GM19463 (cell line): ENCODE measurements at regions not wholly inside any gene's neighbourhood (a gene's known extent, or its start where the extent isn't known, plus 50 kb on each side); places are given as distances from the start of the nearest gene placed in this dataset.
"Not testable (repeated sequence)": the region's sequence is repeated elsewhere in the genome, so short reads cannot be mapped to it uniquely, and the experiment has no call there.

ENCODE experiments used
- ATAC-seq: cut with Tn5 transposase; IDR thresholded peaks from one replicate; pipeline ENCODE4 v1.9.1; 2021; ENCODE audit warnings: mild to moderate bottlenecking, moderate library complexity; ENCODE audit not compliant: unreplicated experiment

GRCh38 chr5:128782446-128782845 is 182.8 kb upstream of the SLC27A6 start:
- ATAC-seq = no peak

DNA sequence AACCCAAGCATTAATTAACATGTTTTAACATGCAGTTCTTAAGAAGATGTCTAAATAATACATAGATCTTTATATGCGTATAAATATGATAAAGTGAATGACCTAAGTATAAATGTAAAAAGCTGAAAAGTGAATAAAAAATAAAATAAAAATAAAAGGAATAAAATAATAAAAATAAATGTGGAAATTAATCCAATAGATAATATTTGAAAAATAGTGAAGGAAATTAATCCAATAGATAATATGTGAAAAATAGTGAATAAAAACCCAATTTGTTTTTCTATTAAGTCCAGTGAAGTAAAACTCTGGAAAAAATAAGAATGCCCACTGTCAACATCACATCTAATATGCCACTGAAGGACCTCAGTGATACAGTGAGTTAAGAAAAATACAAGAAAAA is 180.6 kb upstream of the SLC27A6 start:
- ATAC-seq = no peak

GRCh38 chr5:128791312-128791711 is 174.0 kb upstream of the SLC27A6 start:
- ATAC-seq = no peak

DNA sequence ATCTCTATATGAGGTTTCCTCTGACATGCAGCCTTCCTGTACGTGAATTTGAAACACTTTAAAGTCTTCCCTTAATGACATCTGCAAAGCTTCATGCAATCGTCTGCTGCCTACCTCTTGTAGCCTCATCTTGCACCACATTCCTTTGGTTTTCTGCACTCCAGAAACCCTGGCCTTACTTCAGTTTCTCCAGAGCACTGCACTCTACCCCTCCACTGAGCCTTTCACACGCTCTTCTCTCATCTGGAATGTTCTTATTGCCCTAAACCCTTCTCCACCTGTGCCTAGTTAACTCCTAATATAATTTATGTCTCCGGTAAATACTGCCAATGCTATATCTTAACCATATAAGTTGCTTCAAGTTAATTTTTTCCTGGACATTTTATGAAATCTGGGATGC is 168.8 kb upstream of the SLC27A6 start:
- ATAC-seq = no peak

- no peak for ATAC-seq
Observed at GRCh38 chr5:128798871-128799270, 166.4 kb upstream of the SLC27A6 start.

GRCh38 chr5:128799945-128800344 is 165.3 kb upstream of the SLC27A6 start:
- no peak for ATAC-seq

DNA sequence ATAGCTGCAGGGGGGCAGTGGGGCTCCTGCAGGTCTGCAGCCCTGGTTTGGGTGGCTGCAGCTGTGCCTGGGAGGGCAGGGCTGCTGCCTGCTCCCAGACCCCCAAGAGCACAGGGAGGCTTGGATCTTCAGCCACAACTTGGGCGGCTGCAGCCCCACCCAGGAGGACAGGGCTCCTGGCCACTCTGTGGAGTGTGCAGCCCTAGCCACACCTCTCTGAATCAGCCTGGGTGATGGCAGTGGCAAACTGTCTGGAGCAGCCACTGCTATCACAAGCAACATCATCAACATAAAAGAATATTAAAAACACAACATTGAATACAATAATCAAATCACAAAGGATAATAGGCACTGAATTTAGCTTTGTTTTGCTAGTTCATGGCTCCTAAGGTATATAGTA is 164.9 kb upstream of the SLC27A6 start:
- ATAC-seq = no peak

- ATAC-seq = no peak
Observed at GRCh38 chr5:128813317-128814070, 151.8 kb upstream of the SLC27A6 start.

DNA sequence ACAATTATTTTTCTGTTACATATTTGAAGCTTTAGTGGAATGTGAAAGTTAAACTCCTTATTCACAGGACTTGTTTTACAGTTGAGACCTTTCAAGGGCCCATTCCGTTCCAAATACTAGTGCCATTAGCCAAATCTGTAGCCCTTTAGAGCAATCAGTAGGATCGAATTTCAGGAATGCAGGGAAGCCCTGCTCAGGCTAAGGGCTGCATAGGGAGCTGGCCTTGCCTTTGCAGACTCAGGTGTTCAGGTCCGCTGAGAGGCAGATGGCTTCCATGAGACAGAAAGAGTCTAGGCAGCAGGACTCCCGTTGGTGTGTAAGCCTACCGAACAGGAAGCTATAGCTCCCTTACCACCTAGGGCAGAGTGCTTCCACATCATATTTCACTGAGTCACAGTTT is 150.1 kb upstream of the SLC27A6 start:
- no peak for ATAC-seq

- ATAC-seq = no peak
Observed at GRCh38 chr5:128825826-128826225, 139.5 kb upstream of the SLC27A6 start.

- no peak for ATAC-seq
Observed at GRCh38 chr5:128826275-128826674, 139.0 kb upstream of the SLC27A6 start.

DNA sequence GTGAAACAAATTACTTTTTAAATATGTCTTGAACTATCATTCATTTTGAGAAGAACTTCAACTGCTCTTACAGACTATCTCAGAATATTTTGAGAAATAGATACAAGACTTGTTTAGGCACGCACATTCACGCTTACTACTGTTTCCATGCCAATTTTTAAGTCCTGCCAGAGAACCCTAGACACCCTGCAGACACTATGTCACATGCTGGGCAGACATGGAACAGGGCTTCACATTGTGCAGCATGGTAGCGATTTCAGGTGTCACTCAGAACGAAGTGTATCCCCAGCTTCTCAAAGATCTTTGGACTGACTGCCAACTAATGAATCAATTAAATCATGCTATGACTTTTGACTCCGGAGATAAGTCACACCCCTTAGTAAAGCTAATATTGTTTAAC is 128.7 kb upstream of the SLC27A6 start:
- ATAC-seq = no peak

GRCh38 chr5:128838623-128839022 is 126.7 kb upstream of the SLC27A6 start:
- no peak for ATAC-seq

GRCh38 chr5:128842241-128842640 is 123.0 kb upstream of the SLC27A6 start:
- ATAC-seq = no peak

- no peak for ATAC-seq
Observed at GRCh38 chr5:128844354-128844923, 120.8 kb upstream of the SLC27A6 start.

DNA sequence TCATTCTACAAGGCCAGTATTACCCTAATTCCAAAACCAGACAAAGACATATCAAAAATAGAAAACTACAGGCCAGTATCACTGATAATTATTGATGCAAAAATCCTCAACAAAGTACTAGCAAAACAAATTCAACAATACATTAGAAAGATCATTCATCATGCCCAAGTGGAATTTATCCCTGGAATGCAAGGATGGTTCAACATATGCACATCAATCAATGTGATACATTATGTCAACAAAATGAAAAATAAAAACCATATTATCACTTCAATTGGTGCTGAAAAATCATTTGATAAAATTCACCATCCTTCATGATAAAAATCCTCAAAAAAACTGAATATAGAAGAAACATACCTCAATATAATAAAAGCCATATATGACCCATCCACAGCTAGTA is 115.2 kb upstream of the SLC27A6 start:
- no peak for ATAC-seq

DNA sequence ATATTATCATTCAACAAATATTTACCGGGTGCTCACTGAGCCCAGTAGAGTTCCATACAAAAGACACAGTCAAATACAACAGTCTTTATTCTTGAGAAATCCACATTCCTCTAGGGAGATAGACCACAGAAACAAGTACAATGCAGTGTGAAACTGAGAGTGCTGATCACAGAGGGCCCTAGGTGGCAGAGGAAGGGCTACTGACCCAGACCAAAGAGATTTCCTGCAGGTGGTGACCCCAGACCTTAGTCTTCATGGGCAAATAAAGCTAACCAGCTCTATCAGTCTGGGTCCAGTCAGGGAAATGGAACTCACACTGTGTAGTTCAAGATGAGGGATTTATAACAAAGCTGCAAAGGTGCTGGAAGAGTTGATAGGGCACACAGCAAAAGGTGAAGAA is 110.4 kb upstream of the SLC27A6 start:
- ATAC-seq = no peak

DNA sequence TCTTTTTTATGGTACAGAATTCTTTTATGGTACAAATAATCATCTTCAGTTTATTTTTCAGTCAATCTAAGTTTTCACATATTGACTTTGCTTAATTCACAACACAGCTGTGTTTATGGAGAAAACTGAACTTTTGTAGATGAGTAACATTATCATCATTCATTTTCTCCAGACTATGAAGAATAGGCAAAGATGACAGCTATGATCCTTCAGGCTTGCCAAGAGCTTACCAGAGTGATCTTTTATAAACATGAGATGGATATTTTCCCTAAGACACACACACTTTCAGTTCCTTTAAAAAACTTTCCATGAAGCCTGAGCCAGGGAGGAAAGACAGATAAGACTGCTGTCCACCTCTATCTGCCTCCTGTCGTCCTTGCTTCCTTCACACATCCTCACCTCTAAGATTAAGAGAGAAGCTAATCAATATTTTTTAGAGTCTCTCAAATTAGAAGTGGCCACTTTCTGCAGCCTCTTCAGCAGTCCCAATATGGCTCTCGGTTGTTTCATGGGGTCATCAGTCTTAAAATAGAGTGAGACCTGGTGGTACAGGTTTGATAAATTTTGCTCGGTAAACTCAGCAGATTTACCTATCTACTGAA is 108.1 kb upstream of the SLC27A6 start:
- no peak for ATAC-seq

DNA sequence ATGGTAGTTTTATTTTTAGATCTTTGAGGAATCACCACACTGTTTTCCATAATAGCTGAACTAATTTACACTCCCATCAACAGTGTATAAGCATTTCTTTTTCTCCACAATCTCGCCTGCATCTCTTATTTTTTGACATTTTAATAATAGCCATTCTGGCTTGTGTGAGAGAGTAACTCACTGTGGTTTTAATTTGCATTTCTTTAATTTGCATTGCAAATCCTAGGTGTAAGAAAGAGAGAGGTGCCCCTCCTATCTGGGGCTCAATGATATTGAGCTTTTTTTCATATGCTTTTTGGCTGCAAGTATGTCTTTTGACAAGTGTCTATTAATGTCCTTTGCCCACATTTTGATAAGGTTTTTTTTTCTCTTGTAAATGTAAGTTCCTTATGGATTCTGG is 106.3 kb upstream of the SLC27A6 start:
- no peak for ATAC-seq

- not testable (repeated sequence) for ATAC-seq
Observed at GRCh38 chr5:128861155-128861554, 104.1 kb upstream of the SLC27A6 start.

GRCh38 chr5:128869970-128870369 is 95.3 kb upstream of the SLC27A6 start:
- no peak for ATAC-seq

- ATAC-seq = no peak
Observed at GRCh38 chr5:128870373-128870772, 94.9 kb upstream of the SLC27A6 start.
